ENCODE measurements at regions not wholly inside any gene's neighbourhood (a gene's known extent, or its start where the extent isn't known, plus 50 kb on each side); places are given as distances from the start of the nearest gene placed in this dataset.

DNA sequence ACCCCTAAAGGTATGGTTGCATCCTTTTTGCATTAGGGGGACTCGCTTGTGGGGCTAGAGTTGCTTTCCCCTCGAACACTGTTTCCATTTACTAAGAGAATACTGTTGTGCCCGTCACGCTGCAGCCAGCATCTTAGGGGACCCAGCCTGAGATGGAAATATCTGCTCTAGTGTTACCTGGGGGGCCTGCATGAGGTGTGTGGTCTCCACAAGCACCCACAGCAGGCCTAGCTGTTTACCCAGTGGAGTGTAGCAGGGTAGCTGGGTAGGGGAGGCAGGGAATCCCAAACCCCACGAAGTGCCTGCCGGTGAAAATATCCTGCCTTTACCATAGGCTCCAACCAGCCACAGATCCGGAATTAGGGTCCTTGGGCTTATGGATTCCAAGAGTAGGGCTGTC is 303.6 kb downstream of the PTPRU start:
- Histone ChIP-seq H3F3A (ENCODE audit: insufficient read depth, low read length, poor library complexity, severe bottlenecking) (no peaks in the 10 kb centered on the region), H3K9me2 (ENCODE audit: insufficient read depth, low read length) (no peaks in the 10 kb centered on the region), H2AFZ (ENCODE audit: low read depth, low read length) (no peak overlapping the region), H3K36me3 (ENCODE audit: insufficient read depth, low read length) (no peaks in the 10 kb centered on the region), H4K20me1 (ENCODE audit: insufficient read depth) (no peaks in the 10 kb centered on the region), H3K9me3 (ENCODE audit: low read length) (peaks cover under 1% of the 10 kb centered on the region), H3K4me2 (ENCODE audit: low read length) (no peak overlapping the region), H3K9ac (ENCODE audit: low read length) (no peak overlapping the region), H3K27me3 (ENCODE audit: insufficient read depth, low read depth, low read length) (no peaks in the 10 kb centered on the region), H3K79me2 (replicated peaks; ENCODE audit: insufficient read depth, low read length) (no peaks in the 10 kb centered on the region), H3K4me3 (ENCODE audit: low read length) (no peak overlapping the region), H3K27ac (ENCODE audit: low read length) (no peak overlapping the region)
- TF ChIP-seq TAF1 (IDR thresholded peaks at IDR 0.05; ENCODE audit: low read depth): no peak
- TF ChIP-seq MXI1 (conservative IDR thresholded peaks at IDR 0.05; ENCODE audit: poor library complexity, severe bottlenecking): no peak
- TF ChIP-seq RAD21 (conservative IDR thresholded peaks at IDR 0.05): no peak
- TF ChIP-seq SMC3 (conservative IDR thresholded peaks at IDR 0.05; ENCODE audit: poor library complexity): no peak
- no peak for TF ChIP-seq EZH2 (IDR thresholded peaks at IDR 0.05; ENCODE audit: borderline replicate concordance, insufficient read depth, low read length, poor library complexity, severe bottlenecking)
- TF ChIP-seq POLR2AphosphoS5 (IDR thresholded peaks at IDR 0.05): no peak
- TF ChIP-seq, protein P1, sequence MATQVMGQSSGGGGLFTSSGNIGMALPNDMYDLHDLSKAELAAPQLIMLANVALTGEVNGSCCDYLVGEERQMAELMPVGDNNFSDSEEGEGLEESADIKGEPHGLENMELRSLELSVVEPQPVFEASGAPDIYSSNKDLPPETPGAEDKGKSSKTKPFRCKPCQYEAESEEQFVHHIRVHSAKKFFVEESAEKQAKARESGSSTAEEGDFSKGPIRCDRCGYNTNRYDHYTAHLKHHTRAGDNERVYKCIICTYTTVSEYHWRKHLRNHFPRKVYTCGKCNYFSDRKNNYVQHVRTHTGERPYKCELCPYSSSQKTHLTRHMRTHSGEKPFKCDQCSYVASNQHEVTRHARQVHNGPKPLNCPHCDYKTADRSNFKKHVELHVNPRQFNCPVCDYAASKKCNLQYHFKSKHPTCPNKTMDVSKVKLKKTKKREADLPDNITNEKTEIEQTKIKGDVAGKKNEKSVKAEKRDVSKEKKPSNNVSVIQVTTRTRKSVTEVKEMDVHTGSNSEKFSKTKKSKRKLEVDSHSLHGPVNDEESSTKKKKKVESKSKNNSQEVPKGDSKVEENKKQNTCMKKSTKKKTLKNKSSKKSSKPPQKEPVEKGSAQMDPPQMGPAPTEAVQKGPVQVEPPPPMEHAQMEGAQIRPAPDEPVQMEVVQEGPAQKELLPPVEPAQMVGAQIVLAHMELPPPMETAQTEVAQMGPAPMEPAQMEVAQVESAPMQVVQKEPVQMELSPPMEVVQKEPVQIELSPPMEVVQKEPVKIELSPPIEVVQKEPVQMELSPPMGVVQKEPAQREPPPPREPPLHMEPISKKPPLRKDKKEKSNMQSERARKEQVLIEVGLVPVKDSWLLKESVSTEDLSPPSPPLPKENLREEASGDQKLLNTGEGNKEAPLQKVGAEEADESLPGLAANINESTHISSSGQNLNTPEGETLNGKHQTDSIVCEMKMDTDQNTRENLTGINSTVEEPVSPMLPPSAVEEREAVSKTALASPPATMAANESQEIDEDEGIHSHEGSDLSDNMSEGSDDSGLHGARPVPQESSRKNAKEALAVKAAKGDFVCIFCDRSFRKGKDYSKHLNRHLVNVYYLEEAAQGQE (IDR thresholded peaks at IDR 0.05; ENCODE audit: borderline replicate concordance): no peak
- TF ChIP-seq, protein P2, sequence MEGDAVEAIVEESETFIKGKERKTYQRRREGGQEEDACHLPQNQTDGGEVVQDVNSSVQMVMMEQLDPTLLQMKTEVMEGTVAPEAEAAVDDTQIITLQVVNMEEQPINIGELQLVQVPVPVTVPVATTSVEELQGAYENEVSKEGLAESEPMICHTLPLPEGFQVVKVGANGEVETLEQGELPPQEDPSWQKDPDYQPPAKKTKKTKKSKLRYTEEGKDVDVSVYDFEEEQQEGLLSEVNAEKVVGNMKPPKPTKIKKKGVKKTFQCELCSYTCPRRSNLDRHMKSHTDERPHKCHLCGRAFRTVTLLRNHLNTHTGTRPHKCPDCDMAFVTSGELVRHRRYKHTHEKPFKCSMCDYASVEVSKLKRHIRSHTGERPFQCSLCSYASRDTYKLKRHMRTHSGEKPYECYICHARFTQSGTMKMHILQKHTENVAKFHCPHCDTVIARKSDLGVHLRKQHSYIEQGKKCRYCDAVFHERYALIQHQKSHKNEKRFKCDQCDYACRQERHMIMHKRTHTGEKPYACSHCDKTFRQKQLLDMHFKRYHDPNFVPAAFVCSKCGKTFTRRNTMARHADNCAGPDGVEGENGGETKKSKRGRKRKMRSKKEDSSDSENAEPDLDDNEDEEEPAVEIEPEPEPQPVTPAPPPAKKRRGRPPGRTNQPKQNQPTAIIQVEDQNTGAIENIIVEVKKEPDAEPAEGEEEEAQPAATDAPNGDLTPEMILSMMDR (IDR thresholded peaks at IDR 0.05; ENCODE audit: poor library complexity, severe bottlenecking): no peak
- TF ChIP-seq EP300 (conservative IDR thresholded peaks at IDR 0.05; ENCODE audit: poor library complexity, severe bottlenecking): no peak

DNA sequence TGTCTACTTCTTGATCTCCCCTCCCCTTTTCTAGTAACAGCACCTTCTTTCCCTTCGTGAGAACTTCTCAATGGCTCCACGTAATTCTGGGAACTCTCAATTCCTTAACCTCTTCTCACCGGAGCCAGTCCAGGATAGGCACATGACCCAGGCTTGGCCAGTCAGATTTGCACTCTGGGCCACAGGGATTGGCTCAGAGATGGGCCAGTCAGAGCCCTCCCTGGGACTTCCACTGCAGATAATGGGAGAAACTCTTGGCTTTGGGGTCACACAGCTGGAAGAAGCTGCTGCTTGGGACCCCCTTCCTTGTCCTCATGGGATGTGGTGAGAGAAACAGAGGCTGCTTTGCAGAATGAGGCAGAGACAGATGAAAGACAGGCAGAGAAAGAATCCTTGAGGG is 302.3 kb downstream of the PTPRU start:
- Histone ChIP-seq H4K20me1 (ENCODE audit: insufficient read depth) (no peaks in the 10 kb centered on the region), H3K4me2 (ENCODE audit: low read length) (no peak overlapping the region), H2AFZ (ENCODE audit: low read depth, low read length) (no peak overlapping the region)

More for the DNA sequence above, 302.3 kb downstream of the PTPRU start:
- no peaks in the 10 kb centered on the region for H3K79me2 ChIP-seq (replicated peaks; ENCODE audit: insufficient read depth, low read length)
- peaks cover 3% of the 10 kb centered on the region for H3K9me3 ChIP-seq (ENCODE audit: low read length)
- H3F3A ChIP-seq (ENCODE audit: insufficient read depth, low read length, poor library complexity, severe bottlenecking): no peaks in the 10 kb centered on the region
- TF ChIP-seq MXI1 (conservative IDR thresholded peaks at IDR 0.05; ENCODE audit: poor library complexity, severe bottlenecking) (no peak), RAD21 (conservative IDR thresholded peaks at IDR 0.05) (no peak), POLR2AphosphoS5 (IDR thresholded peaks at IDR 0.05) (no peak), EP300 (conservative IDR thresholded peaks at IDR 0.05; ENCODE audit: poor library complexity, severe bottlenecking) (no peak), TAF1 (IDR thresholded peaks at IDR 0.05; ENCODE audit: low read depth) (no peak), SMC3 (conservative IDR thresholded peaks at IDR 0.05; ENCODE audit: poor library complexity) (no peak), EZH2 (IDR thresholded peaks at IDR 0.05; ENCODE audit: borderline replicate concordance, insufficient read depth, low read length, poor library complexity, severe bottlenecking) (no peak)
- TF ChIP-seq, protein P1 (IDR thresholded peaks at IDR 0.05; ENCODE audit: borderline replicate concordance): no peak
- TF ChIP-seq, protein P2 (IDR thresholded peaks at IDR 0.05; ENCODE audit: poor library complexity, severe bottlenecking): no peak
- H3K27ac ChIP-seq (ENCODE audit: low read length): no peak overlapping the region
- no peak overlapping the region for H3K4me3 ChIP-seq (ENCODE audit: low read length)
- H3K9ac ChIP-seq (ENCODE audit: low read length): no peak overlapping the region
- no peaks in the 10 kb centered on the region for H3K9me2 ChIP-seq (ENCODE audit: insufficient read depth, low read length)
- no peaks in the 10 kb centered on the region for H3K36me3 ChIP-seq (ENCODE audit: insufficient read depth, low read length)
- no peaks in the 10 kb centered on the region for H3K27me3 ChIP-seq (ENCODE audit: insufficient read depth, low read depth, low read length)

All from neural cell (in vitro differentiated cells).